IPS-20b (cell line): ENCODE measurements at regions not wholly inside any gene's neighbourhood (a gene's known extent, or its start where the extent isn't known, plus 50 kb on each side); places are given as distances from the start of the nearest gene placed in this dataset.
A peak's percentile ranks its signal among the peaks of the same experiment; 100 is the strongest.

ENCODE experiments used
- H3K27ac ChIP-seq: one replicate; pipeline ENCODE4 v1.5.1; 2013; ENCODE audit warnings: low read length
- H3K27me3 ChIP-seq: 2 replicates; pipeline ENCODE4 v1.6.1; 2013; ENCODE audit warnings: mild to moderate bottlenecking, low read length, inconsistent platforms; ENCODE audit not compliant: insufficient read depth
- H3K36me3 ChIP-seq: 2 replicates; pipeline ENCODE4 v1.6.1; 2013; ENCODE audit warnings: low read depth, mild to moderate bottlenecking, inconsistent platforms, low read length, moderate library complexity; ENCODE audit not compliant: insufficient read depth
- H3K4me1 ChIP-seq: 2 replicates; pipeline ENCODE4 v1.6.1; 2013; ENCODE audit warnings: mild to moderate bottlenecking, control low read depth, inconsistent platforms, low read length, moderate library complexity; ENCODE audit not compliant: insufficient read depth
- H3K4me3 ChIP-seq: 2 replicates; pipeline ENCODE4 v1.5.1; 2013; ENCODE audit warnings: mild to moderate bottlenecking, low read length, inconsistent platforms
- H3K9ac ChIP-seq: 2 replicates; pipeline ENCODE4 v1.6.1; 2013; ENCODE audit warnings: low read depth, mild to moderate bottlenecking, inconsistent platforms, low read length, moderate library complexity
- H3K9me3 ChIP-seq: 2 replicates; pipeline ENCODE4 v1.6.1; 2013; ENCODE audit warnings: mild to moderate bottlenecking, low read depth, low read length, inconsistent platforms; ENCODE audit not compliant: insufficient read depth

GRCh38 chr3:180092889-180093288, 56.2 kb upstream of the PEX5L start:
- Histone ChIP-seq H3K36me3 (no peaks in the 10 kb centered on the region), H3K9ac (no peak overlapping the region), H3K9me3 (no peaks in the 10 kb centered on the region), H3K27ac (no peak overlapping the region), H3K4me3 (no peak overlapping the region), H3K27me3 (no peaks in the 10 kb centered on the region), H3K4me1 (no peaks in the 10 kb centered on the region)

GRCh38 chr3:180093535-180093934, 56.8 kb upstream of the PEX5L start:
- no peaks in the 10 kb centered on the region for H3K27me3 ChIP-seq
- no peak overlapping the region for H3K4me3 ChIP-seq
- no peak overlapping the region for H3K27ac ChIP-seq
- no peaks in the 10 kb centered on the region for H3K4me1 ChIP-seq
- no peak overlapping the region for H3K9ac ChIP-seq
- H3K9me3 ChIP-seq: no peaks in the 10 kb centered on the region
- H3K36me3 ChIP-seq: no peaks in the 10 kb centered on the region

- no peaks in the 10 kb centered on the region for H3K36me3 ChIP-seq
These were observed 60.9 kb upstream of the PEX5L start for GRCh38 chr3:180097626-180098025.

GRCh38 chr3:180102134-180102533, 65.4 kb upstream of the PEX5L start:
- Histone ChIP-seq H3K4me1 (peaks cover 5% of the 10 kb centered on the region; the same call in 1 of the 2 replicates), H3K9ac (no peak overlapping the region), H3K27ac (no peak overlapping the region), H3K4me3 (no peak overlapping the region), H3K27me3 (no peaks in the 10 kb centered on the region), H3K9me3 (no peaks in the 10 kb centered on the region), H3K36me3 (no peaks in the 10 kb centered on the region)

More at GRCh38 chr3:180097626-180098025, 60.9 kb upstream of the PEX5L start:
- no peak overlapping the region for H3K4me3 ChIP-seq
- H3K27me3 ChIP-seq: no peaks in the 10 kb centered on the region
- no peak overlapping the region for H3K27ac ChIP-seq
- H3K9ac ChIP-seq: no peak overlapping the region
- H3K4me1 ChIP-seq: peaks cover 5% of the 10 kb centered on the region; the same call in 1 of the 2 replicates
- no peaks in the 10 kb centered on the region for H3K9me3 ChIP-seq

DNA sequence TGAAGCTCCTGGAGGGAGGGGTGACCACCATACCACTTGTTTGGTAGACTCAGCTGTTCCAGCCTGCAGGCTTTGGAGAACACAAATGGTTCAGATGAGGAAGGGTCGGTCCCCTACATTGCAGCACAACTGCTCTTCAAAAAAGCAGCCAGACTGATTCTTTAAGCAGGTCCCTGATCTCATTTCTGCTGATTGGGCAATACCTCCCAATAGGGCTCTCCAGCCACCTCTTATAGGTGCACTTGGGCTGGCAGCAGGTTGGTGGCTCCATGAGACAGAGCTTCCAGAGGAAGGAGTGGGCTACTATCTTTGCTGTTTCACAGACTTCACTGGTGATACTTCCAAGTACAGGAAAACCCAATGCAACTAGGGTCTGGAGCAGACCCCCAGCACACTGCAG, 65.9 kb upstream of the PEX5L start:
- H3K4me1 ChIP-seq: peaks cover 5% of the 10 kb centered on the region; the same call in 1 of the 2 replicates
- no peaks in the 10 kb centered on the region for H3K27me3 ChIP-seq
- H3K27ac ChIP-seq: no peak overlapping the region
- no peaks in the 10 kb centered on the region for H3K36me3 ChIP-seq
- H3K9me3 ChIP-seq: no peaks in the 10 kb centered on the region
- no peak overlapping the region for H3K4me3 ChIP-seq
- H3K9ac ChIP-seq: no peak overlapping the region

GRCh38 chr3:180116203-180116602, 79.5 kb upstream of the PEX5L start:
- no peaks in the 10 kb centered on the region for H3K9me3 ChIP-seq
- peak overlapping the region; percentile 79 for H3K27ac ChIP-seq
- H3K27me3 ChIP-seq: no peaks in the 10 kb centered on the region
- peaks cover 38% of the 10 kb centered on the region for H3K4me1 ChIP-seq
- H3K36me3 ChIP-seq: no peaks in the 10 kb centered on the region
- H3K4me3 ChIP-seq: peak overlapping the region; percentile 32; the same call in 1 of the 2 replicates
- H3K9ac ChIP-seq: peak overlapping the region; percentile 67

- peak overlapping the region; percentile 32; the same call in 1 of the 2 replicates for H3K4me3 ChIP-seq
- no peaks in the 10 kb centered on the region for H3K9me3 ChIP-seq
- H3K9ac ChIP-seq: peak overlapping the region; percentile 67; the same call in 1 of the 2 replicates
- peaks cover 38% of the 10 kb centered on the region for H3K4me1 ChIP-seq
- no peaks in the 10 kb centered on the region for H3K27me3 ChIP-seq
- peak overlapping the region; percentile 79 for H3K27ac ChIP-seq
- H3K36me3 ChIP-seq: no peaks in the 10 kb centered on the region
These were observed 79.9 kb upstream of the PEX5L start for GRCh38 chr3:180116658-180117057.

DNA sequence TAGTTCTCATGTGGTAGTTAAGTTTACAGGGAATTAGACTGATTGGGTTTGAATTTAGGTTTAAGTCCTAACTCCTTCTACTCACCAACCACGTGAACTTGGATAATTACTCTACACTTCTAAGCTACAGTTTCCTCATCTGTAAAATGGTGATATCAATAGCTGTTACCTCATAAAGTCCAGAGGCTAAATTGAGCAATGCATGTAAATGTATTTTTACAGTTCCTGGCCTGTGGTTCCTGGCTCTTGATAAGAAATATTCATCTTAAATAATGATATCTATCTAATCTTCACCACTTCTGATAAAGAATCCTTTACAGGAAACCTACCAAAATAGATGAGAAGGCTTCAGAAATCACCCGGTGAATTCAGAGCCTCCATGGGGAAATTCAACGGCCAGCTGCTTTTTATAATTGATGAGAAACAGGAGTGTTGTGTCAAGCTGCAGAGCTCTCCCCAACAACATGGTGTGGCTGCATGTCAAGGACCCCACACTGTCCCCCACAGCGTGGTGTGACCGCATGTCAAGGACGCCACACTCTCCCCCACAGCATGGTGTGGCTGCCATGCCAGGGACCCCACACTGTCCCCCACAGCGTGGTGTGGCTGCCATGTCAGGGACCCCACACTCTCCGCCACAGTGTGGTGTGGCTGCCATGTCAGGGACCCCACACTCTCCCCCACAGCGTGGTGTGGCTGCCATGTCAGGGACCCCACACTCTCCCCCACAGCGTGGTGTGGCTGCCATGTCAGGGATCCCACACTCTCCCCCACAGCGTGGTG, 80.8 kb upstream of the PEX5L start:
- Histone ChIP-seq H3K27ac (peak overlapping the region; percentile 79), H3K4me3 (no peak overlapping the region), H3K9me3 (no peaks in the 10 kb centered on the region), H3K27me3 (no peaks in the 10 kb centered on the region), H3K36me3 (no peaks in the 10 kb centered on the region), H3K9ac (peak overlapping the region; percentile 67; the same call in 1 of the 2 replicates), H3K4me1 (peaks cover 38% of the 10 kb centered on the region)

DNA sequence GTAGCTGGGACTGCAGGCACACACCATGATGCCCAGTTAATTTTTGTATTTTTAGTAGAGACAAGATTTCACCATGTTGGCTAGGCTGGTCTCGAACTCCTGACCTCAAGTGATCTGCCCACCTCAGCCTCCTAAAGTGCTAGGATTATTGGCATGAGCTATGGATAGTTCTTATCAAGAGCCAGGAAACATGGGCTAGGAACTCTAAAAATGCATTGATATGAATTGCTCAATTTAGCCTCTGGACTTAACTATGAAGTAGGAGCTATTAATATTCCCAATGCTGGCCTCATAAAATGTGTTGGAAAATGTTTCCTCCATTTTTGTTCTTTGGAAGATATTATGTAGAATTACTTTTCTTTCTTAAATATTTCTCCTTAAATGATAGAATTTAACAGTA, 82.8 kb upstream of the PEX5L start:
- Histone ChIP-seq H3K9ac (no peak overlapping the region), H3K9me3 (peaks cover 8% of the 10 kb centered on the region; the same call in 1 of the 2 replicates), H3K27me3 (no peaks in the 10 kb centered on the region), H3K4me1 (peaks cover 32% of the 10 kb centered on the region), H3K27ac (no peak overlapping the region), H3K4me3 (no peak overlapping the region), H3K36me3 (no peaks in the 10 kb centered on the region)

DNA sequence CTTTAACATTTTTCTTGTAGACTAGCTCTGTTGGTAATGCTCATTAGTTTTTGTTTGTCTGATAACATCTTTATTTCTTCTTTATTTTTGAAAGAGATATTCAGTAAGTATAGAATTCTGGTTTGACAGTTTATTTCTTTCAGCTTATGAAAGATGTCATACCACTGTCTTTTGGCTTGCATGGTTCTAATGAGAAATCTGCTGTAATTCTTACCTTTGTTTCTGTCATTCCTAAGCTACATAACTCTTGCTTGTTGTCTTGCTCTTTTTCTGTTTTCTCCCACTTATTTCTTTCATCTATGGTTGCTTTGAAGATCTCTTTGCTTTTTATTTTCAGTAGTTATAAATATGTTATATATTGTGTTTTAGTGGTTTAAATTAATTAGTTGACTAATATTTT, 87.2 kb upstream of the PEX5L start:
- no peak overlapping the region for H3K27ac ChIP-seq
- no peaks in the 10 kb centered on the region for H3K36me3 ChIP-seq
- H3K27me3 ChIP-seq: no peaks in the 10 kb centered on the region
- peaks cover 18% of the 10 kb centered on the region; the same call in 1 of the 2 replicates for H3K9me3 ChIP-seq
- no peak overlapping the region for H3K4me3 ChIP-seq
- H3K4me1 ChIP-seq: no peaks in the 10 kb centered on the region
- H3K9ac ChIP-seq: no peak overlapping the region

DNA sequence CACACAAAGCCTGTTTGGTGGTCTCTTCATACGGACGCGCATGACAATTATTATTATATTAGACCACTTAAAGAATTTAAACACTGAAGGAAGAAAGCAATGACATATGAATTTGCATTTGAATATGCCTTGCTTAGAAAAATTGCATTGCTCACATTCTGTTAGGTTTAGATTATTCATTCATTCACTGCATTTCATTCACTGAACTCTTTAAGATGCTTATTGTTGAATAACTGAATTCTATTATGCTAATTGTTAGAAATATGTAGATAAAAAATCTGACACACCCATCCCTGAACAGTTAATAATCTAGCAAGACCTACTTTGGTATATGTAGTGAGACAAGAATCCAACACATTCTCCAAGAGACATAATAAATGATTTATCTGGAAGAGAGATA, 94.4 kb upstream of the PEX5L start:
- Histone ChIP-seq H3K4me1 (peaks cover 12% of the 10 kb centered on the region; the same call in 1 of the 2 replicates), H3K9ac (no peak overlapping the region), H3K9me3 (peaks cover 11% of the 10 kb centered on the region; the same call in 1 of the 2 replicates), H3K4me3 (no peak overlapping the region), H3K36me3 (no peaks in the 10 kb centered on the region), H3K27me3 (no peaks in the 10 kb centered on the region), H3K27ac (no peak overlapping the region)

DNA sequence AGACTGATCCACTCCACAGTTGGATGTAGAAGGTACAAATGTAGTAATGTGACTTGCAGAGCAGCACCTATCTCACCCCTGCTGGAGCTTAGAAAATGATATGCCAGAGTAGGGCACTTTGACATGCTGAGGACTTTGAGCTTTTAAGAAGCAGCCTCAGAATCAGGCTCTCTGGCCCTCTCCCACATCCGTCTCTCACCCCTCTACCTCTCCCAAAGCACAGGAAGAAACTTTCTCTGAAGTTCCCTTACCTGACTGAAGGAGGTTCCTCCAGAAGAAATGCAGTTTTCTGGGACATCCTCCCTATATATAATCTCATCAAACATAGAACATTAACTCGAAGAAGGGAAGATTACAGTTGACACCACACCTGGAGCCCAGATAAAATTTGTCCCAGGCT, 98.4 kb upstream of the PEX5L start:
- Histone ChIP-seq H3K27ac (no peak overlapping the region), H3K36me3 (no peaks in the 10 kb centered on the region), H3K4me1 (peaks cover 12% of the 10 kb centered on the region; the same call in 1 of the 2 replicates), H3K4me3 (no peak overlapping the region), H3K27me3 (no peaks in the 10 kb centered on the region), H3K9ac (no peak overlapping the region), H3K9me3 (no peaks in the 10 kb centered on the region)
